OCI-LY7 (cell line): ENCODE measurements at regions not wholly inside any gene's neighbourhood (a gene's known extent, or its start where the extent isn't known, plus 50 kb on each side); places are given as distances from the start of the nearest gene placed in this dataset.

ENCODE experiments used
- CTCF ChIP-seq: fragments of 200-600 bp; sonication (generic); conservative IDR thresholded peaks from 2 replicates; pipeline ENCODE4 v1.5.1; 2014; ENCODE audit warnings: mild to moderate bottlenecking, antibody characterized with exemption, low read length, moderate library complexity, mixed read lengths
- EZH2phosphoT487 ChIP-seq: fragments of 200-600 bp; sonication (generic); IDR thresholded peaks from 2 replicates; pipeline ENCODE4 v1.6.1; 2018; ENCODE audit warnings: low read depth, borderline replicate concordance, mild to moderate bottlenecking, mixed run types, antibody characterized with exemption, low read length, moderate library complexity, mixed read lengths

DNA sequence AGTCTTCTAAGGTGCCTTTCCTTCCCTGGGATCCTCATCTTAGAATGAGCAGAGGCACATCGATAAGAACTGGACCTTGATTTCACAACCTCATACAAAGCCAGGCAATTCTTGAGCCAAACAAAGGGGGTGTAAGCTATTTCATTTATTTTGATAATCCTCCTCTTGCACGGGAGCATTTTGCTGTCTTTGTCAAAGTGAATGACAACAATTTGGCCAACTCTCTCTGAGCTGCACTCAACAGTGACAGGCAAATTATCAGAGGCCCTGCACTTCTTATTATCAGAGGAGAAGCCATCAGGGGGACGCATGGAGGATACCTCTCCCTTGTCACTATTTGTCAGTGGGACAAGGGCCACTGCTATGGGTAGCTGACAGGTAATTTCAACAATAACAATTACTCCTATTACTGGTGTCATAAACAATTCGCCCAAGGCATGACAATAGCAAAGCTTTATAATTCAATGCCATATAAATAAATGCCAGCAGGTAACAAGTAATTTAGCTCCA lies 260.4 kb downstream of the MEIS1 start:
- TF ChIP-seq CTCF (no peak), EZH2phosphoT487 (no peak)
